ENCODE measurements at regions not wholly inside any gene's neighbourhood (a gene's known extent, or its start where the extent isn't known, plus 50 kb on each side); places are given as distances from the start of the nearest gene placed in this dataset.
A peak's percentile ranks its signal among the peaks of the same experiment; 100 is the strongest.

DNA sequence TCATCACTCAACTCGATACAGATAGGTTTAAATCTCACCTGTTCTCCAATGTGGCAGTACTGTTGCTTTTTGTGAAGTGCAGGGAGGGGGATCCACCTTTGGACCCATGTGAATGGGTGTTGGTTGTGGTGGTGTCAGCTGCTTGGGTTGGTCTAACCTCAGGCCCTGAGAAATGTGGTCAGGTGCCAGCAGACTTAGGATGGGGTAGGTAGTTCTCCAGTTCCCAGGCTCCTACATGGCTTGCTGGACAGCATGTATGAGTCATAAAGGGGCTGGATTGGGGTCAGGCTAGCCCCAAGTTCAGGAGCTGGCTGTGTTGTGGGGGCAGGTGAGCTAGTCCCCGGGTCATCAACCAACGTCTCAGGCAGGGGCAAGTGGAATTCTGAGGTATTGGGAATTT, 472.6 kb upstream of the CNTNAP2 start:
- Histone ChIP-seq H4K8ac (ENCODE audit: low read depth, low read length) (no peak overlapping the region), H4K12ac (ENCODE audit: low read depth, low read length) (no peak overlapping the region), H2BK12ac (ENCODE audit: low read length) (no peak overlapping the region), H2AFZ (ENCODE audit: insufficient read depth, low read length, poor library complexity) (no peak overlapping the region), H3K4me2 (ENCODE audit: low read length) (no peak overlapping the region), H4K91ac (ENCODE audit: low read depth, low read length) (no peak overlapping the region), H3K36me3 (ENCODE audit: control insufficient read depth in 1 of 2, insufficient read depth in 2 of 2, low read length in 2 of 2) (no peaks in the 10 kb centered on the region), H3K79me2 (ENCODE audit: control insufficient read depth, insufficient read depth, low read length, poor library complexity) (no peaks in the 10 kb centered on the region), H3K18ac (ENCODE audit: low read length) (no peak overlapping the region), H2AK5ac (ENCODE audit: low read length) (no peak overlapping the region), H3K23ac (ENCODE audit: low read length) (no peak overlapping the region), H3K27ac (ENCODE audit: low read depth, low read length) (no peak overlapping the region), H3K4me1 (ENCODE audit: control insufficient read depth in 1 of 2, insufficient read depth in 2 of 2, low read length in 2 of 2) (no peaks in the 10 kb centered on the region), H3K79me1 (ENCODE audit: low read length) (no peaks in the 10 kb centered on the region), H3K27me3 (ENCODE audit: insufficient read depth, low read length) (no peaks in the 10 kb centered on the region), H3K9me3 (ENCODE audit: insufficient read depth, low read depth, low read length) (no peaks in the 10 kb centered on the region), H2BK5ac (ENCODE audit: low read depth, low read length, poor library complexity) (no peak overlapping the region), H3K14ac (ENCODE audit: low read length) (no peak overlapping the region), H2BK120ac (ENCODE audit: insufficient read depth, low read length, poor library complexity) (no peak overlapping the region), H3K4ac (ENCODE audit: low read depth, low read length) (no peak overlapping the region), H3K4me3 (ENCODE audit: low read depth, low read length) (no peak overlapping the region), H3K9ac (ENCODE audit: low read length) (no peak overlapping the region)
- no CpG with 5 or more reads among the region's 3 CpGs for WGBS (ENCODE audit: extremely low coverage, insufficient coverage, insufficient read length)
- no peak for DNase-seq

DNA sequence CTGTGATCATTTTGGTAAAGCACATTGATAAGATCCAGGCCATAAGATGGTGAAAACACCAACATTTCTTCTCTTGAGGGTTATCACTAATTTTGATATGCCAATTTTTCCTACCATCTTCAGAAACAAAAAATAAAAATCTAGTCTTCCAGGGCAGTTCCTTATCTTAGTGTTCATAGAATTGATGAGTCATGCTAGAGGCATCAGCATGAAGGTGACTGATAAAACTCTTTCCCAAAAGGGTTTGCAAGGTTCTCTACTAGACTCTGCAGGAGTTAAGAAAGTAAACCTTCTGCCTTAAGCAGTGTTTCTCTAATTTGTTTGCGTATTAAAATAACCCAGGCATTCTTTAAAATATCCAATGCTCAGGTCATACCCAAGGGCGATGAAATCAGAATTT, 483.1 kb upstream of the CNTNAP2 start:
- H4K12ac ChIP-seq (ENCODE audit: low read depth, low read length), result no peak overlapping the region
- H2AFZ ChIP-seq (ENCODE audit: insufficient read depth, low read length, poor library complexity), result no peak overlapping the region
- H3K79me1 ChIP-seq (ENCODE audit: low read length), result no peaks in the 10 kb centered on the region
- no peak overlapping the region for H3K4me2 ChIP-seq (ENCODE audit: low read length)
- no CpG with 5 or more reads among the region's 2 CpGs for WGBS (ENCODE audit: extremely low coverage, insufficient coverage, insufficient read length)
- peak in 1 of 2 donors; percentile 23 for DNase-seq
- H3K79me2 ChIP-seq (ENCODE audit: control insufficient read depth, insufficient read depth, low read length, poor library complexity), result no peaks in the 10 kb centered on the region
- no peaks in the 10 kb centered on the region for H3K4me1 ChIP-seq (ENCODE audit: control insufficient read depth in 1 of 2, insufficient read depth in 2 of 2, low read length in 2 of 2)
- H3K9ac ChIP-seq (ENCODE audit: low read length), result no peak overlapping the region
- H2BK120ac ChIP-seq (ENCODE audit: insufficient read depth, low read length, poor library complexity), result no peak overlapping the region
- no peak overlapping the region for H4K8ac ChIP-seq (ENCODE audit: low read depth, low read length)
- no peaks in the 10 kb centered on the region for H3K36me3 ChIP-seq (ENCODE audit: control insufficient read depth in 1 of 2, insufficient read depth in 2 of 2, low read length in 2 of 2)
- no peak overlapping the region for H3K4ac ChIP-seq (ENCODE audit: low read depth, low read length)
- H2AK5ac ChIP-seq (ENCODE audit: low read length), result no peak overlapping the region
- H2BK12ac ChIP-seq (ENCODE audit: low read length), result no peak overlapping the region
- H3K14ac ChIP-seq (ENCODE audit: low read length), result no peak overlapping the region
- H3K4me3 ChIP-seq (ENCODE audit: low read depth, low read length), result no peak overlapping the region
- no peak overlapping the region for H3K23ac ChIP-seq (ENCODE audit: low read length)
- no peaks in the 10 kb centered on the region for H3K9me3 ChIP-seq (ENCODE audit: insufficient read depth, low read depth, low read length)
- H4K91ac ChIP-seq (ENCODE audit: low read depth, low read length), result no peak overlapping the region
- no peaks in the 10 kb centered on the region for H3K27me3 ChIP-seq (ENCODE audit: insufficient read depth, low read length)
- H3K27ac ChIP-seq (ENCODE audit: low read depth, low read length), result no peak overlapping the region
- H3K18ac ChIP-seq (ENCODE audit: low read length), result no peak overlapping the region
- no peak overlapping the region for H2BK5ac ChIP-seq (ENCODE audit: low read depth, low read length, poor library complexity)

DNA sequence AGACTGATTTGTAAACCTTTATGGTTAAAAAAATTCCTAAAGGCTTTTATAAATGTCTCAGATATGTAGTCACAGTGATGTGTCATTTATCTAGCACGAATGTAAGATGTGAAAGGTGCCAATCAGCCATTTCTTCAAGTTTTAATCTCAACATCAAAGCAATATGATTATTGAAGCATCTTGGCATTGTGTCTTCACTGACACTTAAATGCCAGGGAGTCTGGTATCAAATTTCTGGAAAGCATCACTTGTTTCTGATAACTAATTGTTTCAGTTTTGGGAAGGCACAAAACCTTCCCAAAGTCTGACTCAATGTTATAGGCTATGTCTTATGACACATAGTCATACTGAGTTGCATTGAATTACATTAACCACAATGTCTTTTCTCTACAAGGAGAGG, 492.0 kb upstream of the CNTNAP2 start:
- no peak overlapping the region for H3K27ac ChIP-seq (ENCODE audit: low read depth, low read length)
- H3K36me3 ChIP-seq (ENCODE audit: control insufficient read depth in 1 of 2, insufficient read depth in 2 of 2, low read length in 2 of 2), result no peaks in the 10 kb centered on the region
- H3K27me3 ChIP-seq (ENCODE audit: insufficient read depth, low read length), result no peaks in the 10 kb centered on the region
- no peak for DNase-seq
- H4K12ac ChIP-seq (ENCODE audit: low read depth, low read length), result no peak overlapping the region
- no peak overlapping the region for H3K18ac ChIP-seq (ENCODE audit: low read length)
- no peak overlapping the region for H2BK5ac ChIP-seq (ENCODE audit: low read depth, low read length, poor library complexity)
- no peaks in the 10 kb centered on the region for H3K79me1 ChIP-seq (ENCODE audit: low read length)
- H3K4me1 ChIP-seq (ENCODE audit: control insufficient read depth in 1 of 2, insufficient read depth in 2 of 2, low read length in 2 of 2), result no peaks in the 10 kb centered on the region
- H2AK5ac ChIP-seq (ENCODE audit: low read length), result no peak overlapping the region
- no peak overlapping the region for H2BK12ac ChIP-seq (ENCODE audit: low read length)
- H2BK120ac ChIP-seq (ENCODE audit: insufficient read depth, low read length, poor library complexity), result no peak overlapping the region
- WGBS (ENCODE audit: extremely low coverage, insufficient coverage, insufficient read length), result no CpG with 5 or more reads among the region's 1 CpG
- H4K91ac ChIP-seq (ENCODE audit: low read depth, low read length), result no peak overlapping the region
- no peak overlapping the region for H2AFZ ChIP-seq (ENCODE audit: insufficient read depth, low read length, poor library complexity)
- no peak overlapping the region for H3K4me3 ChIP-seq (ENCODE audit: low read depth, low read length)
- no peak overlapping the region for H3K9ac ChIP-seq (ENCODE audit: low read length)
- no peak overlapping the region for H3K4ac ChIP-seq (ENCODE audit: low read depth, low read length)
- H3K23ac ChIP-seq (ENCODE audit: low read length), result no peak overlapping the region
- H3K79me2 ChIP-seq (ENCODE audit: control insufficient read depth, insufficient read depth, low read length, poor library complexity), result no peaks in the 10 kb centered on the region
- H3K14ac ChIP-seq (ENCODE audit: low read length), result no peak overlapping the region
- no peak overlapping the region for H4K8ac ChIP-seq (ENCODE audit: low read depth, low read length)
- no peaks in the 10 kb centered on the region for H3K9me3 ChIP-seq (ENCODE audit: insufficient read depth, low read depth, low read length)
- H3K4me2 ChIP-seq (ENCODE audit: low read length), result no peak overlapping the region

DNA sequence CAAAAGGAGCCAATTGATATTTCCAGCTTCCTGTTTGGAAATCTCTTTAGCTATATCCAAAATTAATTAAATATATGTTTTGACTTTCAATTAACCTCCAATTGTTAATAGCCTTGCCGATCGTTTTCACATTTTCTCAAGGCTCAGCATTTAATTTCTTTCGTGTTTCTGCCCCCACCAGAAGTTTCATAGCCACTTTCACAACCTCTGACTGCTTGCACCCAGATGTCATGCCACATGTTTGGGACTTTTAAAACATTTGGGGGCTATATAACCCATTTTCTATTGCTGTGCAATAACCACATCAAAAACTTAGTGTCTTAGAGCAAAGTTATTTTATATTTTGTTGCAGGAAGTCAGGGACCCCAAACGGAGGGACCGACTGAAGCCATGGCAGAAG, 510.6 kb upstream of the CNTNAP2 start:
- Histone ChIP-seq H3K27me3 (ENCODE audit: insufficient read depth, low read length) (no peaks in the 10 kb centered on the region), H3K36me3 (ENCODE audit: control insufficient read depth in 1 of 2, insufficient read depth in 2 of 2, low read length in 2 of 2) (no peaks in the 10 kb centered on the region), H3K79me1 (ENCODE audit: low read length) (no peaks in the 10 kb centered on the region), H3K27ac (ENCODE audit: low read depth, low read length) (no peak overlapping the region), H3K4me1 (ENCODE audit: control insufficient read depth in 1 of 2, insufficient read depth in 2 of 2, low read length in 2 of 2) (no peaks in the 10 kb centered on the region), H3K4ac (ENCODE audit: low read depth, low read length) (no peak overlapping the region), H3K23ac (ENCODE audit: low read length) (no peak overlapping the region), H3K14ac (ENCODE audit: low read length) (no peak overlapping the region), H2BK12ac (ENCODE audit: low read length) (no peak overlapping the region), H3K4me2 (ENCODE audit: low read length) (no peak overlapping the region), H3K9ac (ENCODE audit: low read length) (no peak overlapping the region), H4K8ac (ENCODE audit: low read depth, low read length) (no peak overlapping the region), H4K91ac (ENCODE audit: low read depth, low read length) (no peak overlapping the region), H2BK120ac (ENCODE audit: insufficient read depth, low read length, poor library complexity) (no peak overlapping the region), H3K79me2 (ENCODE audit: control insufficient read depth, insufficient read depth, low read length, poor library complexity) (no peaks in the 10 kb centered on the region), H3K4me3 (ENCODE audit: low read depth, low read length) (no peak overlapping the region), H3K18ac (ENCODE audit: low read length) (no peak overlapping the region), H3K9me3 (ENCODE audit: insufficient read depth, low read depth, low read length) (peaks cover 2% of the 10 kb centered on the region), H2AK5ac (ENCODE audit: low read length) (no peak overlapping the region), H4K12ac (ENCODE audit: low read depth, low read length) (no peak overlapping the region), H2BK5ac (ENCODE audit: low read depth, low read length, poor library complexity) (no peak overlapping the region), H2AFZ (ENCODE audit: insufficient read depth, low read length, poor library complexity) (no peak overlapping the region)
- DNase-seq, result no peak
- no CpG with 5 or more reads among the region's 5 CpGs for WGBS (ENCODE audit: extremely low coverage, insufficient coverage, insufficient read length)

Data from trophoblast cell (in vitro differentiated cells and primary cell).